GM21515 (cell line): ENCODE measurements at regions not wholly inside any gene's neighbourhood (a gene's known extent, or its start where the extent isn't known, plus 50 kb on each side); places are given as distances from the start of the nearest gene placed in this dataset.
A peak's percentile ranks its signal among the peaks of the same experiment; 100 is the strongest.
"Not testable (repeated sequence)": the region's sequence is repeated elsewhere in the genome, so short reads cannot be mapped to it uniquely, and the experiment has no call there.

Source experiments
- ATAC-seq: cut with Tn5 transposase; IDR thresholded peaks from one replicate; pipeline ENCODE4 v1.9.1; 2021; ENCODE audit not compliant: unreplicated experiment

DNA sequence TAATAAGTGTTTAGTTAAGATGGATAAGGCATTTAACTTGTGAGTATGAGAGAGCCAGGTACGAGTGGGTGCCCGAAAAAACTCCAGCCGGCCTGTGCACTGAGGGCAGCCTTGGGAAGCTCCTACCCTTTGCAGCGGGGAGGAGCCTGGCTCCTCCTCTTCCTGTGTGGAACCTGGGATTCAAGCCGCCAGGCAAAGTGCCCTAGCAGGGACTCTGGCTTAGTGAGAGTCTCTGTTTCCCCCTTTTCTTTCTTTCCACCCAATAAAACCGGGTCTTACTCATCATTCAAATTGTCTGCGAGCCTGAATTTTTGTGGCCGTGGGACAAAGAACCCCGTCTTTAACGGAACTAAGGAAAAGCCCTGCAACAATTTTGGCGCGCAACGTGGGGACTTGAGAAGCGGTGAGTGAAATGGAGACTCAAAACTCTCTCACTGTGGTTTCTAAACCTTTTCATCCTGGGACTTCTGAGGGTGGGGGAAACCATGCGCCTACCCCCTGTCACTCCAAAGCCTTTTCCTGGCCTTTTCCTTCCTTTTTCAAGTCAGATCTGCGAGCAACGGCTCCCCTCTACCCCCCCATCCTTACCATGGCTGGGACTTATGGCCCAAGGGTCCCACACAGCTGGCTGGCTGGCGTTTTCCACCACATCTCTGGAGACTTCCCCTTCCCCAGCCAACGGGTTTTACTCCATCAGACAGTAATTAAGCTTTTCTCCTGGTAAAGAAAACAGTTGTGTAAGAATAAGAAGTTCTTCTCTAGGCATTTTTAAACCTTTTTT is 535.7 kb upstream of the ACO1 start:
- no peak for ATAC-seq

DNA sequence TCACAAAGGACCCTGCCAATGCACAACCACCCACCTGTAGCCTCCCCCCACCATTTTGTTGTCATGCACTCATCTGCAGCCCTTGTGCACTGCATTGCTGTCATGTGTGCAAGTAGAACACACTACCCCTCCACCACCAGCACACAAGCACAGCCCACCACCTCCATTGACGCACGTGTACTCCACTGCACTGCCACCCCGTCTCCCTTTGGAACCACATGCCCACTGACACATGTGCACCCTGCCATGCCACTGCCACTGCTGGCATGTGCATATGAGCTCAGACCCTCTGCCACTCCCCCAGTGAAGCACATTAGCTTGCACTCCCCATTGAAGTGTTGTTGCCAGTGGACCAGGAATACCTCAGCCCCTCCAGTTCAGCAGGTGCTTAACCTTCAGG is 530.3 kb upstream of the ACO1 start:
- ATAC-seq: no peak

DNA sequence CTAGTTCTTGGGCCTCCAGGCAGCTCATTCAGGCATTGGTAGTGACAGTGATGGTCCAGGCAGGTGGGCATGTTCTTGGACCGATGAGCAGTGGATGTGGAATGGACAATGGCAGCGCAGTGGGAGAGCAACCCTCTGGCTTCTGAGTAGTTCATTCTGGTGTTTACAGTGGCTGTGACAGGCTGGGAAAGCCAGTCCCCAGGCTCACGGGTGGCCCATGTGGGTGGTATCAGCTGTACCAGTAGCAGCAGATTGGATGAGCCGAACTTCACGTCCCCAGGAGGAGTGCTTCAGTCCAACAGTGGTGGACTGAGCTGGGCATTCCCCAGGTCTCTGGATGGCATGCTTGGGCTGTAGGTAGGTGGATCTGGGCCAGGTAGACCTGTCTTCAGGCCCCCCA is 515.6 kb upstream of the ACO1 start:
- ATAC-seq: no peak

DNA sequence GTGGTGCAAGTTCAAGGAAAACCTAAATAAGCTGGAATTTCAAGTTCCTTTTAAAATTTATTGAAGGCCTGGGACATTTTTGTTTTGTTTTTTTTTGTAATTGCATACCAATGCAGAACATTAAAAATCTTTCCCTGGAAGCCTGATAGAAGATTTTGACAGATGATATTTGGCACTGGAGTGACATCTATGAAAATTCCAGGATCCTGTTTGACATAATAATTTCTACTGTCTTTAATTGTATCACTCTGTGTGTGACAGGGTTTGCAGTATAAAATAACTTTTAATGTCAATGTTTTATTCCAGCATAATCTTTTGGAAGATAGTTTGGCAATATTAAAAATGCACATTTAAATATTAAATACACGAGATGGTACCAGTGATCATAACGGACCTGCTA is 514.2 kb upstream of the ACO1 start:
- no peak for ATAC-seq

DNA sequence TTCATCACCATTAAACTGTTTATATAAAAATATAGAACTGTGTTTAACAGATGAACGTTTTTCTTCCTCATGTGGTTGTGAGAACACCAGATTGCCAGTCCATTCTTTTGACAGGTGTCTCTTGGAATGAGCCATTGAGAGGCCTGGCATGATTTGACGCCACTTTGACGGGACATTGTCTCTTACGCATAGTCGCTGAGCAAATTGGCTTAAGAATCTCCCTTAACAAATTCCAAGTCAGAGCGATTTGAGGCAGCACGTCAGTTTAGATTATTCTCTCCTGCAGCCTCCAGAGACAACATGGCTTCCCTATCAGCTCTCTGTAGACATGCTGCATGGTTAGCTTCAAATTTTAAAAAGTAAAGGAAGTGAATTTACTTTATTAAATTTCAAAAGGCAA is 510.7 kb upstream of the ACO1 start:
- ATAC-seq: no peak

DNA sequence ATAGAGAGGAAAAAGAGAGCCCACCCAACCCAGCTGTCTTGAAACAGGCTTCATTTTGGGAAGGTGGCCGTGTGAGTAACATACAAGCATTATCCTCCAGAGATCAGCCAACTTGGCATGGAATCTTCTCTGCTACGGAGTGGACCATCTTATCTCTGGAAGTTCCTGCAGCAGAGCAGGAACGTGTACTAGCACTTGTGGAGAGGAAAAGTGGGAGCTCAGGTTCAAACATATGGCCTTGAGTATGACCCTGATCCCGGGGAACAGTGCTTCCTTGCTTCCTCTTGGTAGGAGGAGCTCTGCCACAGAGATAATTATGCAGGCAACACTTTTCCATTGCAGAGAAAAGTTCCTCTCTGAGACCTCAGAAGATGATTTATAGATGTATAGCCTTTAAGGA is 490.4 kb upstream of the ACO1 start:
- ATAC-seq: no peak

DNA sequence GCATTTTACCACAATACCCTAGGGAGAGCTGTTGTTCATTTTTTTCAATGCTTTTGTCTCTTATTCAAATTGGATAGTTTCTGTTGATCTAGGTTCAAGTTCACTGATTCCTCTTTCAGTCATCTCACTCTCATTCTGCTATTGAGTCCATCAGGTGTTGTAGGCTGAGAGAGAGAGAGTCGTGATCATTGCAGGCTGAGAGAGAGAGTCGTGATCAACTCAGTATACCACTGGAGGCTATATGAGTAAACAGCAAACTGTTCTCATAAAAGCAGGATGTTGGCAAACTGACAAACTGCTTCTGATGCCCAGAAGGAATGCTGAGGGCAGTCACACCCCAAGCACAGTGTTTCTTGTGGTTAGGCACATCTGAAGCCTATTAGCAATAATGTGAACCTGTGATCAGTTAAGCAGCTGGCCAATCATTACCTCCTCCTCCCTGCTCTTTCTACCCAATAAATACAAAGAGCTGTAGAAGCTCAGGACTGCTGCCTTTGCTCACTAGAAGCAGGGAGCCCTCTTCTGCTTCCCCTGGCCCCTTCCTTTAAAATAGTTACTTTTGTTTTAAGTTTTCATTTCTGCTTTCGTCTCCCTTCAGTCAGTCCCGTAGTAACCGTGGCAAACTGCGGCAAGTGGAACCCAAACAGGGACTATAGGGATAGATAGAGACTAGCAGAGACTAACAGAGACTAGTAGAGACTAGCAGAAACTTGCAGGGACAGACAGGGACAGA is 476.1 kb upstream of the ACO1 start:
- ATAC-seq: peak; percentile 78

DNA sequence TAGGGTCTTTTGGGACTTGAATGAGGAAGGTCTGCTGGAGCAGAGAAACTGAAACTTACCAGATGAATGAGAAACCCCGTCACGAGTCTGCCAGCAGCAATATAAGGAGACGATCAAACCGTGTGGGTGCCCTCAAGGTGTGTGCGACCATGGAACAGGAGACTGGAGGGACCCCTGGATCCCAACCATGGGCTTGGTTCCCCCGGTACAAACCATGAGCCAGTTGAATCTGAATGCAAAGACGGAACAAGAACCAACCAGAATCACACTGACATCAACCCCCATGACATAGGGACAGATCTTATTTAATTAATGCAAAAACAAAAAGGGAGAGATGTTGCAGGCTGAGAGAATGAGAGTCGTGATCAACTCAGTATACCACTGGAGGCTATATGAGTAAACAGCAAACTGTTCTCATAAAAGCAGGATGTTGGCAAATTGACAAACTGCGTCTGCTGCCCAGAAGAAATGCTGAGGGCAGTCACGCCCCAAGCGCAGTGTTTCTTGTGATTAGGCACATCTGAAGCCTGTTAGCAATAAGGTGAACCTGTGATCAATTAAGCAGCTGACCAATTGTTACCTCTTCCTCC is 475.5 kb upstream of the ACO1 start:
- ATAC-seq: peak; percentile 54

DNA sequence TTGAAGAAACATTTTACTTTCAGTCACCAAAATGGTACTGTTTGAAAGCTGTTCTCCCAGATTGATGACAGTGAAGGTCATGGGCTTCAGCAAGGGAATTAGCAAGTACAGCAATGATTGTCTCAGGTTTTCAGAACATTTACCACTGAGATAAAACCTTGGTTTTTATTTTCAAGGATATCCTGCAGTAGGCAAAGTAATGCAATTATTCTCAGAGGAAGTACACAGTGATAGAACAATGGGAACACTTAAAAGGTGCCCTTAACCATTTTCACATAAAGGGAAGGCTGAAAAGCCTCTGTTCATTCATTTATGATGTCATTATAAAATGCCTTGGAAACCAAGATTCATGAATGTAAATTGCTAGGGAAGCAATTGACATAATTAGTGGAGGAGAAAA is 471.8 kb upstream of the ACO1 start:
- no peak for ATAC-seq

DNA sequence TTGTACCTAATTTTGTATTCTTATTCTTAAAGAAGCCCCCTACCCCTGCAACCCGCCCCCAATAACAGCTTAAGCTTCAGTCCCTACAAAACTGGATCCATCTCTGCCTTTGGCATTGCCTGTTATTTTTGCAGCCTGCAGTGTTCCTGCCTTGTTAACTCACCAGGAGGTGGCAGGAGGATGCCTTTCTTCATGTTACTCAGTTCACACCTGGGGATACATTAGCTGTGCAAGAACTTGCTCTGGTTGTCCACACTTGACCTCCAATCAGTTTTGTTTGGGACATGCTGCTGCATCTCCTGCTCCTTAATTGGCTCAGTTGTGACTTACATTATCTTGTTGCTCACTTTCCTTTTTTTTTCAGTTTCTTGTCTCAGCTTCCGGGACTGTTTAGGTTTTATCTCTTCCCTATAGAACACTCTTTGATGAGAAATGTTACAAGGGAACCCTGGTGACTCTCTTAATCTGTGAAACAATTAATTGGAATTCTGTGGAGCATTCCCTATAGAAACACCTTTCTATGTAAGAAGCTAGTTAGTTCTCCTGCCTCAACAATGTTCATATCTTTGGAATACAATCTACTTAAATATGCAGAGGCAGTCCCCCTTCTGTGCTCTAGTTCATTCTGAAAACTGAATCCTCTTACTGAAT is 467.7 kb upstream of the ACO1 start:
- ATAC-seq: no peak

DNA sequence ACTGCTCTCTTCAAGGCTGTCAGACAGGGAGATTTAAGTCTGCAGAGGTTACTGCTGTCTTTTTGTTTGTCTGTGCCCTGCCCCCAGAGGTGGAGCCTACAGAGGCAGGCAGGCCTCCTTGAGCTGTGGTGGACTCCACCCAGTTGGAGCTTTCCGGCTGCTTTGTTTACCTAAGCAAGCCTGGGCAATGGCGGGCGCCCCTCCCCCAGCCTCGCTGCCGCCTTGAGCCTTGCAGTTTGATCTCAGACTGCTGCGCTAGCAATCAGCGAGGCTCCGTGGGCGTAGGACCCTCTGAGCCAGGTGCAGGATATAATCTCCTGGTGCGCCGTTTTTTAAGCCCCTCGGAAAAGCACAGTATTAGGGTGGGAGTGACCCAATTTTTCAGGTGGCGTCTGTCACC is 446.7 kb upstream of the ACO1 start:
- ATAC-seq: not testable (repeated sequence)

DNA sequence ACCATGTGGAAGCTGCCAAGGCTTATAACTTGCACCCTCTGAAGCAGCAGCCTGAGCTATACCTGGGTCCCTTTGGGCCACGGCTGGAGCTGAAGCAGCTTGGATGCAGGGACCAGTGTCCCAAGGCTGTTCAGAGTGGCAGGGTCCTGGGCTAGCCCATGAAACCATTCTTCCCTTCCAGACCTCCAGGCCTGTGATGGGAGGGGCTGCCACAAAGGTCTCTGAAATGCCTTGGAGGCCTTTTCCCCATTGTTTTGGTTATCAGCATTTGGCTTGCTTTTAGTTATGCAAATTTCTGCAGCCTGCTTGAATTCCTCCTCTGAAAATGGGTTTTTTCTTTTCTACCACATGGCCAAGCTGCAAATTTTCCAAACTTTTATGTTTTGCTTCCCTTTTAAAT is 433.7 kb upstream of the ACO1 start:
- ATAC-seq: no peak

DNA sequence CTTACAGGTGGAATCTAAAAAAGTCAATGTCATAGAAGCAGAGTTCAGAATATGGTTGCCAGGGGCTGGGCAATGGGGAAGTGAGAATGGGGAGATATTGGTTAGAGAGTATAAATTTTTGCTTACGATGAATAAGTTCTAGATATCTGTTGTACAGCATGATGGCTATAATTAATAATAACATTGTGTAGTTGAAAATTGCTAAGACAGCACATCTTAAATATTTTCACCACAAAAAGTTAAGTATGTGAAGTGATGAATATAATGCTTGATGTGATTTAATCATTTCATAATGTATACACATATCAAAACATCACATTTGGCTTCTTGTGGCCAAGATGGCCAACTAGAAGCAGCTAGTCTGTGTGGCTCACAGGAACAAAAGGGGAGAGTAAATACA is 425.9 kb upstream of the ACO1 start:
- ATAC-seq: no peak

DNA sequence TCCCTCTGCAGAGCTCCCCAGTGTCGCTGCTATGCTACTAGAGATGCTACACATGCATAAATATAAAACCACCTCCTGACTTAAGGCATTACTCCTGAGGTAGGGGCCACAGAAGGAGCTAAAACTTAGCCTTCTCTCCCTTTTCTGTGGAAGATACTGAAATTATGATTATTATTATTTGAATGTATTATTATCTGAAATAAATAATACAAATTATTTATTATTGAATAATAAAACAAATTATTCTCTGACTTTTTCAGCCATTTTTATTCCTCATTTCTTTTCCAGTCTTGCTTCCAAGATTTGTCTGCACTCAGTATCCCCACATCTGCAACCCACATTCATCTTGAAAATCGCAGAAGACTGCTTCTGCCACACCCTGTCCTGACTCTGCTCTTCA is 414.9 kb upstream of the ACO1 start:
- no peak for ATAC-seq

DNA sequence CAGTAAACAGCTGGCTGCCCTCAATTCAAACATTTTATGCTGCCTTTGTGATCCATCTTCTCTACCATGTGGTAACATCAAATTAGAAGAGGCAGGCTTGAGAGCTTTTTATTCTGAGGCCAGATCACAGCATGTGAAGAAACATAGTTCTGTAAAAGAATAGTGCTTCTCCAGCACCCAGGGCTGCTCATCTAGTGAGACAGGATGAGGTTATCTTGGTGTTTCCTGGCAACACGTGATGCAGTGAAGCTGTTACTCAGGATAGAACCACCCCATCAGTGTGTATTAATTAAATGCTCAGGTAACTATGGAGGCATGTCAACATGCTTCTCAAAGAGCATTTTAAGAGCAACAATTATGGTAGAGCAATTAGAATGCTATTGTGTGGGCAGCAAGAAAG is 400.5 kb upstream of the ACO1 start:
- no peak for ATAC-seq

DNA sequence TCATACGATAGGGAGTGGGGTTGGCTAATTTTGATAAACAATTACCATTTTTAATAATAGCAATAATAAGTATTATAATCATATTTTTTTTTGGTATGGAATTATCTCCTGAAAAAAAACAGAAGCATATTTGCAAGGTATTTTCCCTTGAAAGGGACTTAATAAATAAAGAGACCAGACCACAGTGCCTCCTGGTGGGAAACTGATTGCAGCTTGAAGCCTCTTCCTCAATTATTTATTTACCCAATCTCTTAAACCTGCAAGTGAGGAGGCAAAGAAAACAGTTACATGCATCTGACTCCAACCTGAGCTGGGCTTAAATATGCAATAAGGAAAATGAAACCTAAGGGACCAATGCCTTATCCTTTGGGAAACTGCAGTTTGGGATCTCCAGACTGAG is 388.1 kb upstream of the ACO1 start:
- ATAC-seq: no peak

DNA sequence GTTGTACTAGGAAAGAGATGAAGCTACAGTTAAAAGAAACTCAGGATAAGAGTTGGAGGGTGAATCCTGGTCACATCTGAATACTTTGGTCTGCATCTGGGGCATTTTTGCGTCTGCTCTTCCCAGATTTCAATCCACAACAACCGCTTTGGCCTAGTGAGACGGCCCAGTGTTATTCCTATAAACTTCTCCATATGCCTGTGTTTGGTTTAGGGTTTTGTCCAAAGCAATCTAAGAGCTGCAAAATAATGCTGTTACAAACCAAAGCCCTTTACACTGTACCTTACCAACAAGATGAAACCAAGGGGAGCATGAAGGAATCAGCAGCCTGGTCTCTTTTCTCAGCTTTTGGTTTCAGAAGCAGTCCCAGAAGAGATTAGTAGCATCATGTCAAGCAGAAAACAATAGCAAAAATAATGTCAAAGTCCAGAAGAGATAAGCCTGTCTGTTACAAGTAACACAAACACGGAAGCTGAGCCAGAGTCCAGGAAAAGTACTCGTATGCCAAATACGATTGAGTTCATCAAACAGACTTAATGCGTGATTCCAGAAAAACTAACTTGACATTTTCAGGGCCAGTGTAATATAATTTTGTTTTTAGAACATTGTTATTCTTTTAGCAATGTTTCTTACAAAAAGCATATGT is 379.9 kb upstream of the ACO1 start:
- no peak for ATAC-seq

DNA sequence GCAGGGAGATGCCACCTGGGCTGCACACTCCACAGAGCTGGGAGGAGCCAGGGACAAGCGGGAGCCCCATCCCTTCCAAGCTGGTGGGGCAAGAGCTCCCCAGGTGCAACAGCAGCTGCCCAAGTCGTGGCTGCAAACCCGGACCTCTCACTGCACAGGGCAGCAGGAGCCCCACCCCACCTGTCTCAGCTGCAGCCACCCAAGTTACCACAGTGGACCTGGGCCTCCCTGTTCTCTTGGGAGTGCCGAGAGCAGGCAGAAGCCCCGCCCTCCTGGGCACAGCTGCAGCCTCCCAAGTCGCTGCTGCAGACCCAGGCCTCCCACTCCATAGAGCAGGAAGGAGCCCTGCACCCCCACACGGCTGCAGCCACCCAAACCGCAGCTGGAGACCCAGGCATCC is 374.1 kb upstream of the ACO1 start:
- ATAC-seq: no peak

DNA sequence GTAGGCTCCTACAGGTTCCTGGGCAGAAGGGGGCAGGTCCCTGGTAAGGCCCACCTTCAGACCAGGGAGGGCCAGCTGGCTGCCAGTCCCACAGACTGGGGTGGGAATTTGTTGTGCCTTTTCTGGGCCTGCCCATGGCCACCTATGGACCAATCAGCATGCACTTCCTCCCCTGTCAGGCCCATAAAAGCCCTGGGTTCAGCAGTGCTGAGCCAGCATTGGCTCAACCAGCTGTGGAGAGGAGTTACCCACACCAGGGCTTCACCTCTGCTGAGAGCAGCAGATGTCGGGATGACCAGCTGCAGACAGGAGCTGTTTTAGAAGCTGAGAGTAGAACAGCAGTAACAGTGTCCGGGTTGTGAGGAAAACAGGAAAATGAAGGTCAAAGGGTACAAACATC is 373.4 kb upstream of the ACO1 start:
- ATAC-seq: no peak

DNA sequence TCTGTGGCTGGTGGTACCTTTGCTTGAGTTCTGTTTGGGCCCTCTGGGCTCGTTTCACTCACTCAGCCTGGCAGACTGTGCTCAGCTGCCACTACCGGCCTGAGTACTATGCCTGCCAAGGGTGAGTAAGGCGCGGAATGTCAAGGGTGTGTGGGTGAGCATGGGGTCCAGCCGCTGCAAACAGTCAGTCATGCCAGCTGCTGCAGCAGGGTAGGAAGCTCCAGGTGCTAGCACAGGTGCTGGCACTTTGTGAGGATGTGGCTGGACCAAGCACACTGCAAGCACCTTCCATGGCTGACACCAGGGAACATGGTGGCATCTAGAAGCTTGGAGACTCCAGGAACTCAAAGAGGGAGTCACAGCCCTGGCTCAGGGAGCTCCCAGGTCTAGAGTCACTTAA is 368.6 kb upstream of the ACO1 start:
- ATAC-seq: no peak

DNA sequence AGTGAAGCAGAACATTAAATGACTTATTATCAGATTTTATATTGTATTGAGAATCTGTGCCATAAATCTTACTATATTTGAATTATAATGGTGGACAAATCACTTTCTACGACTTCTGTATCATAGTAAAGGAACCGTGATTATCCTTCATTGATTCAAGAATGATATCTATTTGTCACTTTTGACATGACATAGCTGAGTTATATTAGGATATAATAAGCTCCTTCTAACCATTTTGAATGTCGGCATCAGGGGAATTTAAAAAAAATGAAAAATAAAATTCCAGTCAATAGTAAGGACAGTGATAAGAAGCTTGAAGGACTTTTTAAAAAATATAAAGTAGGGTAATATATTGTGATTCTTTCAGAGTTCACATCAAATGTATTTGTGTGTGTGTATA is 338.9 kb upstream of the ACO1 start:
- ATAC-seq: no peak
